PC-9 (cell line): ENCODE measurements at regions not wholly inside any gene's neighbourhood (a gene's known extent, or its start where the extent isn't known, plus 50 kb on each side); places are given as distances from the start of the nearest gene placed in this dataset.
A peak's percentile ranks its signal among the peaks of the same experiment; 100 is the strongest.

ENCODE experiments used
- BruUV-seq: library from RNA; stranded (reverse); fragments of 400-500 nt; replicated peaks from 2 replicates; lab custom pipeline; 2021; lab: Mats Ljungman, UMichigan
- CTCF ChIA-PET: fragments of 300-600 bp; sonication (Branson Sonifier 250); formaldehyde crosslinking; loops from one replicate; lab custom pipeline; 2022; ENCODE audit warnings: antibody characterized with exemption; lab: Charles Lee
- POLR2A ChIA-PET: fragments of 300-600 bp; sonication (Branson Sonifier 250); formaldehyde crosslinking; loops from one replicate; lab custom pipeline; 2022; ENCODE audit warnings: antibody characterized with exemption; ENCODE audit not compliant: unreplicated experiment; lab: Charles Lee
- DNase-seq, 2 experiments: peaks; one replicate each; pipeline versions ENCODE4 v3.0.0 to v3.0.0-alpha.2; 2015 to 2022; ENCODE audit warnings: mixed read lengths in 1 of 2
- H2AFZ ChIP-seq: fragments of 200-600 bp; sonication (generic); 2 replicates; pipeline ENCODE4 v1.8.1; 2017; ENCODE audit warnings: antibody characterized with exemption
- H3F3A ChIP-seq: fragments of 200-600 bp; sonication (generic); 2 replicates; pipeline ENCODE4 v1.8.1; 2017; ENCODE audit warnings: antibody characterized with exemption, mild to moderate bottlenecking, low read depth; ENCODE audit not compliant: insufficient read depth
- H3K27ac ChIP-seq: fragments of 200-600 bp; sonication (generic); 2 replicates; pipeline ENCODE4 v1.6.1; 2016; ENCODE audit warnings: mixed run types
- H3K27me3 ChIP-seq: fragments of 200-600 bp; sonication (generic); 2 replicates; pipeline ENCODE4 v1.6.1; 2016; ENCODE audit warnings: low read depth, mixed run types; ENCODE audit not compliant: insufficient read depth
- H3K36me3 ChIP-seq: fragments of 200-600 bp; sonication (generic); 2 replicates; pipeline ENCODE4 v1.6.1; 2016; ENCODE audit warnings: low read depth, mixed run types
- H3K4me1 ChIP-seq: fragments of 200-600 bp; sonication (generic); replicated peaks from 2 replicates; pipeline ENCODE4 v1.6.1; 2016; ENCODE audit warnings: mixed run types; ENCODE audit not compliant: insufficient read depth
- H3K4me2 ChIP-seq: fragments of 200-600 bp; sonication (generic); 2 replicates; pipeline ENCODE4 v1.6.1; 2017; ENCODE audit warnings: mixed run types
- H3K4me3 ChIP-seq: fragments of 200-600 bp; sonication (generic); 2 replicates; pipeline ENCODE4 v1.6.1; 2016; ENCODE audit warnings: mixed run types
- H3K79me2 ChIP-seq: fragments of 200-600 bp; sonication (generic); 2 replicates; pipeline ENCODE4 v1.6.1; 2017; ENCODE audit warnings: low read depth, mixed run types
- H3K9me2 ChIP-seq: fragments of 200-600 bp; sonication (generic); 2 replicates; pipeline ENCODE4 v1.8.1; 2017; ENCODE audit warnings: mild to moderate bottlenecking; ENCODE audit not compliant: insufficient read depth
- H3K9me3 ChIP-seq: fragments of 200-600 bp; sonication (generic); 2 replicates; pipeline ENCODE4 v1.8.1; 2016; ENCODE audit warnings: low read depth; ENCODE audit not compliant: insufficient read depth
- H4K20me1 ChIP-seq: fragments of 200-600 bp; sonication (generic); 2 replicates; pipeline ENCODE4 v1.8.1; 2017; ENCODE audit not compliant: insufficient read depth
- EZH2 ChIP-seq: fragments of 200-600 bp; sonication (generic); IDR thresholded peaks from 2 replicates; pipeline ENCODE4 v1.8.0; 2017; ENCODE audit warnings: antibody characterized with exemption, low read depth
- intact Hi-C: fragments of 100-400 bp; cut with micrococcal nuclease; formaldehyde crosslinking; loops from one replicate; pipeline ENCODE4 v1.10.0; 2022; ENCODE audit not compliant: unreplicated experiment
- TF ChIP-seq, protein P1 (sequence below): fragments of 200-600 bp; sonication (generic); conservative IDR thresholded peaks from 2 replicates; pipeline ENCODE4 v1.6.1; 2017; ENCODE audit warnings: mixed run types, antibody characterized with exemption, mild to moderate bottlenecking, moderate library complexity

DNA sequence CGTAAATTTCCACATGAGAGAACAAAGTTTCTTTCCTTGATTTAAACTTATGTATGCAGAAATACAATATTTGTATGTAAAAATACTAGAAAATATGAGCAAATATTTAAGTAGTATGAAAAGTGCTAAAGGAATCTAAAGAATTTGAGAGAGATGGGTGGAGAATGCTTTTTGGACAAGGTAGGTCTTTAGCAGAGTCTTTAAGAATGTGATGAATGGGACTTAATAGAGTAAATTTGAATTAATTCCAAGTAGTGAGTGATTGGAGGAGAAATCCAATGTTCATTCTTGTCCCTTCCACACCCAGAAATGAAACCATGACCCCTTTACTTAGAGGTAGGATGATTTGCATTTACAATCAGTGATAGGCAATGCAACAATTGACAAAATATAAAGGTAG is 570.9 kb upstream of the ZFP42 start:
- TF ChIP-seq EZH2, result no peak
- TF ChIP-seq, protein P1, sequence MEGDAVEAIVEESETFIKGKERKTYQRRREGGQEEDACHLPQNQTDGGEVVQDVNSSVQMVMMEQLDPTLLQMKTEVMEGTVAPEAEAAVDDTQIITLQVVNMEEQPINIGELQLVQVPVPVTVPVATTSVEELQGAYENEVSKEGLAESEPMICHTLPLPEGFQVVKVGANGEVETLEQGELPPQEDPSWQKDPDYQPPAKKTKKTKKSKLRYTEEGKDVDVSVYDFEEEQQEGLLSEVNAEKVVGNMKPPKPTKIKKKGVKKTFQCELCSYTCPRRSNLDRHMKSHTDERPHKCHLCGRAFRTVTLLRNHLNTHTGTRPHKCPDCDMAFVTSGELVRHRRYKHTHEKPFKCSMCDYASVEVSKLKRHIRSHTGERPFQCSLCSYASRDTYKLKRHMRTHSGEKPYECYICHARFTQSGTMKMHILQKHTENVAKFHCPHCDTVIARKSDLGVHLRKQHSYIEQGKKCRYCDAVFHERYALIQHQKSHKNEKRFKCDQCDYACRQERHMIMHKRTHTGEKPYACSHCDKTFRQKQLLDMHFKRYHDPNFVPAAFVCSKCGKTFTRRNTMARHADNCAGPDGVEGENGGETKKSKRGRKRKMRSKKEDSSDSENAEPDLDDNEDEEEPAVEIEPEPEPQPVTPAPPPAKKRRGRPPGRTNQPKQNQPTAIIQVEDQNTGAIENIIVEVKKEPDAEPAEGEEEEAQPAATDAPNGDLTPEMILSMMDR, result no peak
- Histone ChIP-seq H3K4me1 (no peaks in the 10 kb centered on the region), H3K27me3 (no peaks in the 10 kb centered on the region), H3K27ac (no peak overlapping the region), H3K79me2 (no peaks in the 10 kb centered on the region), H3K36me3 (no peaks in the 10 kb centered on the region), H3K9me3 (no peaks in the 10 kb centered on the region), H2AFZ (no peak overlapping the region), H3F3A (no peaks in the 10 kb centered on the region), H3K4me3 (no peak overlapping the region), H3K4me2 (no peak overlapping the region), H3K9me2 (no peaks in the 10 kb centered on the region), H4K20me1 (no peaks in the 10 kb centered on the region)
- peak in 1 of 2 experiments; percentile 38 for DNase-seq
- BruUV-seq, result no TSS peak
- intact Hi-C loops, result no loop called here
- POLR2A ChIA-PET, result no interaction called here
- CTCF ChIA-PET, result no interaction called here

DNA sequence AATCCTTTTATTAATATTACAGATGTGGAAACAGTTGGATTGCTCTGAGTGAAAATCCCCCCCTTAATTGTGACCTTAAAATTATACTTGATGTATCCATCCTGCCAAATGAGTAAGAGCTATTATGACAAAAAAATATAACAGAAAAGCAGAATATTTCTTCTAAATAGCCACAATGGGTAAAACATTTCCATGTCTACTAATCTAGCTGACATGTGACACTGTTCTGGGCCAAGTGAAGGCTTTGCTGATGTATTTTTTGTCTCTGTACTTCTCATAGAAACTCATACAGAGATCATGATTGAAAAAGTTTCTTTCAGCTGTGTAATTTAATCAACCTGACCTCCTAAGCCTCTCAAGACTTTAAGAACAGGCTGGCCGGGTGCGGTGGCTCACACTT is 569.1 kb upstream of the ZFP42 start:
- Histone ChIP-seq H3F3A (no peaks in the 10 kb centered on the region), H2AFZ (no peak overlapping the region), H3K4me3 (no peak overlapping the region), H3K9me2 (no peaks in the 10 kb centered on the region), H3K9me3 (no peaks in the 10 kb centered on the region), H3K27me3 (no peaks in the 10 kb centered on the region), H3K27ac (no peak overlapping the region), H4K20me1 (no peaks in the 10 kb centered on the region), H3K4me1 (no peaks in the 10 kb centered on the region), H3K4me2 (no peak overlapping the region), H3K79me2 (no peaks in the 10 kb centered on the region), H3K36me3 (no peaks in the 10 kb centered on the region)
- intact Hi-C loops, result no loop called here
- TF ChIP-seq EZH2, result no peak
- TF ChIP-seq, protein P1, result no peak
- no peak for DNase-seq
- POLR2A ChIA-PET, result no interaction called here
- CTCF ChIA-PET, result no interaction called here
- no TSS peak for BruUV-seq

DNA sequence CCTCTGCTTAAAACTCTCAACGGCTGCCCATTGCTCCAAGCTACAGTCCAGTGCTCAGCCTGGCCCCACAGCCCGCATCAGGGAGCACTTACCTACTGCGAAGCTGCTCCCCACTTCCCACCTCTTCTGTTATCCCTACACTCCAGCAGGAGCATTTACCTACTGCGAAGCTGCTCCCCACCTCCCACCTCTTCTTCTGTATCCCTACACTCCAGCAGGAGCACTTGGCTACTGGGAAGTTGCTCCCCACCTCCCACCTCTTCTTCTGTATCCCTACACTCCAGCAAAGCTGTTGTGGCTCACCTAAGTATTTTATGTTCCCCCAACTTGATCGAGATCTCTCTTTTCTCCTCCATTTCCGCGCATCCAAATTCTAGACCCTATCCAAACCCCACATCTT is 563.3 kb upstream of the ZFP42 start:
- no peaks in the 10 kb centered on the region for H3K9me3 ChIP-seq
- H3K9me2 ChIP-seq, result no peaks in the 10 kb centered on the region
- ChIA-PET CTCF (no interaction called here), POLR2A (no interaction called here)
- TF ChIP-seq EZH2, result no peak
- TF ChIP-seq, protein P1, result no peak
- H3K27me3 ChIP-seq, result no peaks in the 10 kb centered on the region
- no peak overlapping the region for H3K27ac ChIP-seq
- H4K20me1 ChIP-seq, result no peaks in the 10 kb centered on the region
- no peaks in the 10 kb centered on the region for H3K36me3 ChIP-seq
- BruUV-seq, result no TSS peak
- no peaks in the 10 kb centered on the region for H3K4me1 ChIP-seq
- no peak for DNase-seq
- H3K4me3 ChIP-seq, result no peak overlapping the region
- H3F3A ChIP-seq, result no peaks in the 10 kb centered on the region
- no peaks in the 10 kb centered on the region for H3K79me2 ChIP-seq
- no peak overlapping the region for H3K4me2 ChIP-seq
- intact Hi-C loops, result no loop called here
- no peak overlapping the region for H2AFZ ChIP-seq
